ENCODE measurements at regions not wholly inside any gene's neighbourhood (a gene's known extent, or its start where the extent isn't known, plus 50 kb on each side); places are given as distances from the start of the nearest gene placed in this dataset.

DNA sequence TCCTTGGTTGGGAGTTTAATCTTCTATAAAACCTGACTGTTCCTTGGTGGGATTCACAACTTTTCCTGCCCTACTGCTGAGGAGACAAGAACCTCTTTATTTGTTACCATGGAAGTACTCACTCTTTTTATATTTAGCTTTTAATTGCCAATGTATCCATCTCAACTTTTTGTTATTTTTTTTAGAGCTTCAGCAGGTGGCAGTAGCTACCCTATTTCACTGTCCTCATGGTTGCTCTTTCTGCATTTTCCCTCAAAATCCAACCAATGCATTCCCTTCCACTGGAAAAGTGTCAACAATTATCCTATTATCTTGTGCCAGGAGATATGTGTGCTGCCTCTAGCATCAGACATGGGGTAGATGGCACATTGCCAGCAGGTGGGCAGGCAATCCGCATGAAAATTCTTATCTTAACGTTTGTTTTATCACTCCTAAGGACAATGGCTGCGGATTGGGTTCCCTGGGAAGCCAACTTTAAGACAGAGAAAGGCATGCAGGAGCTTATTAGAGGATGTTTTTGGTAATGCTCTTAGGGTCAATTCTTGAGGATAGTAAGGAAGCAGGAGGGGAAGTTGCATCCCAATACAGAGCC, 406.4 kb downstream of the SNAPC1 start:
- ChIA-PET CTCF (interaction anchor here (0.5 to 1.9 kb wide), 2 partner anchors 11 to 965 kb away, joined by 3 to 7 read pairs; no protein-coding TSS in a partner anchor), POLR2A (ENCODE audit: low non-redundant PET) (no interaction called here)
- no peak overlapping the region for H3K27ac ChIP-seq
- DNase-seq (ENCODE audit: low spot score) = no peak
- TF ChIP-seq, protein P1, sequence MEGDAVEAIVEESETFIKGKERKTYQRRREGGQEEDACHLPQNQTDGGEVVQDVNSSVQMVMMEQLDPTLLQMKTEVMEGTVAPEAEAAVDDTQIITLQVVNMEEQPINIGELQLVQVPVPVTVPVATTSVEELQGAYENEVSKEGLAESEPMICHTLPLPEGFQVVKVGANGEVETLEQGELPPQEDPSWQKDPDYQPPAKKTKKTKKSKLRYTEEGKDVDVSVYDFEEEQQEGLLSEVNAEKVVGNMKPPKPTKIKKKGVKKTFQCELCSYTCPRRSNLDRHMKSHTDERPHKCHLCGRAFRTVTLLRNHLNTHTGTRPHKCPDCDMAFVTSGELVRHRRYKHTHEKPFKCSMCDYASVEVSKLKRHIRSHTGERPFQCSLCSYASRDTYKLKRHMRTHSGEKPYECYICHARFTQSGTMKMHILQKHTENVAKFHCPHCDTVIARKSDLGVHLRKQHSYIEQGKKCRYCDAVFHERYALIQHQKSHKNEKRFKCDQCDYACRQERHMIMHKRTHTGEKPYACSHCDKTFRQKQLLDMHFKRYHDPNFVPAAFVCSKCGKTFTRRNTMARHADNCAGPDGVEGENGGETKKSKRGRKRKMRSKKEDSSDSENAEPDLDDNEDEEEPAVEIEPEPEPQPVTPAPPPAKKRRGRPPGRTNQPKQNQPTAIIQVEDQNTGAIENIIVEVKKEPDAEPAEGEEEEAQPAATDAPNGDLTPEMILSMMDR (conservative IDR thresholded peaks at IDR 0.05; ENCODE audit: low read depth) = no peak

DNA sequence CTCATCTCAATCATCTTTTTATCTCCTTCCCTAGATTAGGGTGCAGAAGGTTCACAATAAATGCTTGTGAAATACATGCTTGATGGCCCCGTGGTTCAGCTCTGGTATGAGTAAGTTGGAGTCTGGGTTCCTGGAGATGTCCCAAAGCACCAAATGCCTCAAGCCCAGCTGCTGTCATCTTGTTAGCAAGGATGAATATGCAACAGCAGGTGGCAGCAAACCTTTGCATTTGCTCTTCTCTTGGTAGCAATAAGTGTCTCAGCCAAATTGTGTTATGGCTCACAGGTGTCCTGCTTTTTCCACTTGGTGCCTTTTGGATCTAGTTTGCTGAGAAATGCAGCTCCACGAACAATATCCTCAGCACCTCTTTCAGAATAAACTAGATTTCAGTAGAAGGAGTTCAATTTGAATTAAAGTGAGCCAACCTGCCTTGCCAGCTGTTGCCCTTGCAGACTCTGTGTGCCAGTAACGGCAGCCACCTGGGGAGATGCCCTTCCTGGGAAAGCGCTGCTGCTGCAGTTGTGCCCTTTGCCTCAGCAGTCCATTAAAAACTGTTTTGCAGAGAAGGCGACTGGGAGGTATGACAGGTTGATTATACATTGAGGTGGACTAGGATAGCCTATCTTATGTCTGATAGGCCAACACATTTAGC, 417.3 kb downstream of the SNAPC1 start:
- peak; percentile 50 for DNase-seq (ENCODE audit: low spot score)
- TF ChIP-seq, protein P1 (conservative IDR thresholded peaks at IDR 0.05; ENCODE audit: low read depth) = peak; percentile 61
- H3K27ac ChIP-seq = no peak overlapping the region
- CTCF ChIA-PET = interaction anchor here (0.5 to 1.6 kb wide), 15 partner anchors 9 to 1618 kb away, joined by 3 to 8 read pairs (median 3); no protein-coding TSS in a partner anchor
- POLR2A ChIA-PET (ENCODE audit: low non-redundant PET) = no interaction called here

DNA sequence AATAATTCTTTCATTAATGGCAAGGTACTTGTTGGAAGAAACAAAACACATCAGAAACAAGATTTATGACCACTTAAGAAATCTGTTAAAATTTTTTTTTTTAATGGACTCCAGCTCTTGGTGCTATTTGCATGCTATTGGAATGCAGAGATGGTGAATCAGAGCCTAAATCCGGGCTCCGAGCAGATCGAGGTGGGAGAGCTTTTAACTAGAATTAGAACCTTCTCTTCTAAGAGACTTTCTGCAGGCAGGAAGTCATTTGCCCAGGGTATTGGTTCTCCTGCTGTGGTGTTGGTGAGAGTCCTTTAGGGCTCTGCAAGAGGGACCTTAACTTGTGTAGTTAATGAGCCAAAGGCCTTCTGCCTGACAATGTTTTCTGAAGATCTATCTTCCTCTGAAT, 419.4 kb downstream of the SNAPC1 start:
- no peak for DNase-seq (ENCODE audit: low spot score)
- ChIA-PET POLR2A (ENCODE audit: low non-redundant PET) (no interaction called here), CTCF (interaction anchor here (0.7 kb wide), 1 partner anchor 44 kb away, joined by 3 read pairs; no protein-coding TSS in a partner anchor)
- TF ChIP-seq, protein P1 (conservative IDR thresholded peaks at IDR 0.05; ENCODE audit: low read depth) = no peak
- no peak overlapping the region for H3K27ac ChIP-seq

DNA sequence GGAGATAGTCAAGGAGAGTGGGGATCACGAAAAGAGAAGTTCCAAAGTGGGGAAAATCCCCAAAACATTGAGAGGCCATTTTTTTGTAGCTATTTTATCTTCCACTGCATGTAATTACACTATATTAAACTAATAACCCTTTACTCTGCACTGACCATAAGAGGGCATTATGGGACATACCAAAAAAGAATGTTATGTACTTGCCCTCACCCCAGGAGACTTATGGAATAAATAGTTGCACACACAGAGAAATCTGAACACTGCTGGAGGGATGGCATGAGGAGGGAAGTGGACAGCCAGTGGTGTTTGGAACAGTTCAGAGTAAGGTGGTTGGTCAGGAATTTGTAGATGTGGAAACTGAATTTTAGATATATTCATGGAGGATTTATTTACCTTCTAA, 422.9 kb downstream of the SNAPC1 start:
- DNase-seq (ENCODE audit: low spot score) = no peak
- CTCF ChIA-PET = interaction anchor here (0.6 kb wide), 1 partner anchor 958 kb away, joined by 3 read pairs; no protein-coding TSS in a partner anchor

DNA sequence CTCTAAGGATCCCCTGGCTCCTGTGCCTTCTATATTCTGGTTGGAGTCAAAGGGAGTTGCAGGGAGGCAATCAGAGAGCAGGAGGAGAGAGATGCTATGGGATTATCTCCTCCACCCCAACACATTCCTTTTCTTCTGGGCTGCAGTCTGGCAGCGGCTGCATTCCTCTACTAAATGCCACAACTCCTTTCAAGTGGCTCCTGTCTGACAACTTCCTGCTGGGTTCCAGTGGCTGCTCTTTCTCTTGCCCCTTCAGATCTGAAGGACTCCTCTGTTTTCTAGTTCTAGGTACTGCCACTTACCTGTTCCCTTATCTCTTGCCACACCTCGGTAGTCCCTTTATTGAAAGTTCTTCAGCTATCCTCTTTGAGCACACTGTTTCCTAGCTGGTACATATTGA, 425.0 kb downstream of the SNAPC1 start:
- H3K27ac ChIP-seq = no peak overlapping the region

More for the DNA sequence above, 422.9 kb downstream of the SNAPC1 start:
- TF ChIP-seq, protein P1 (conservative IDR thresholded peaks at IDR 0.05; ENCODE audit: low read depth) = no peak
- H3K27ac ChIP-seq = no peak overlapping the region
- POLR2A ChIA-PET (ENCODE audit: low non-redundant PET) = no interaction called here

DNA sequence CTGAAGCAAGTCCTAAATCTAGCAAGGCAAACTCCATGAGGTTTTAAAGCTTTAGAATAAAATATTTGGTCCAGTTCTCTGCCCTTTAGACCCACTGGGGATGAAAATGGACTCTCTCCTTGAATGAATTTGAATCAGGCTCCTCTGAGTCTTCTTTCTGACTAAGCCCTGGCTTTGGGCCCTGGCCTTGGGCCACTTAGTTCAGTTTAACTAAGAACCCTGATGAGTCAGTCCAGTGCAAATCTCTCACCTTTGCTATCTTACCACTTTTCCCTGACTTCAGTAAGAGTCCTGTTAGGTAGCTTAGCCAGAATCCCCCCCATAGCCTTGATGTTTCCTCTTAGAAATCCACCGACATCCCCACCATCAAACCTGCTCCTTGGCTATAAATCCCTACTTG, 427.5 kb downstream of the SNAPC1 start:
- POLR2A ChIA-PET (ENCODE audit: low non-redundant PET) = no interaction called here
- peak; percentile 49 for DNase-seq (ENCODE audit: low spot score)
- CTCF ChIA-PET = no interaction called here
- TF ChIP-seq, protein P1 (conservative IDR thresholded peaks at IDR 0.05; ENCODE audit: low read depth) = no peak
- H3K27ac ChIP-seq = no peak overlapping the region

More for the DNA sequence above, 425.0 kb downstream of the SNAPC1 start:
- TF ChIP-seq, protein P1 (conservative IDR thresholded peaks at IDR 0.05; ENCODE audit: low read depth) = no peak
- no peak for DNase-seq (ENCODE audit: low spot score)
- ChIA-PET CTCF (no interaction called here), POLR2A (ENCODE audit: low non-redundant PET) (no interaction called here)

Measured in RWPE1 (cell line).